ENCODE measurements at regions not wholly inside any gene's neighbourhood (a gene's known extent, or its start where the extent isn't known, plus 50 kb on each side); places are given as distances from the start of the nearest gene placed in this dataset.

DNA sequence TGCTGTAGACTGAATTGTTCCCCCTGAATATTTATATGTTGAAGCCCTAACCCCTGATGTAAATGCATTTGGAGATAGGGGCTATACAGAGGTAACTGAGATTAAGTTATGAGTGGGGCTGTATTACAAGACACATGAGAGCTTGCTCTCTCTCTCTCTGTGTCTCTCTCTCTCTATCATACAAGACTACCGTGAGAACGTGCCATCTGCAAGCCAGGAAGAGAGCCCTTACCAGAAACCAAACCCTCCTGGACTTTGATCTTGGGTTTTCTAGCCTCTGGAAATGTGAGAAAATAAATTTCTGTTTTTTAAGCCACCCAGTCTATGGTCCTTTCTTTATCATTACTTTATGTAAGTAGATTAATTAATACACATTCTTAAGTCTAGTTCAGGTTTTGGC is 249.3 kb upstream of the MAN1A1 start:
- TF ChIP-seq, protein P1, sequence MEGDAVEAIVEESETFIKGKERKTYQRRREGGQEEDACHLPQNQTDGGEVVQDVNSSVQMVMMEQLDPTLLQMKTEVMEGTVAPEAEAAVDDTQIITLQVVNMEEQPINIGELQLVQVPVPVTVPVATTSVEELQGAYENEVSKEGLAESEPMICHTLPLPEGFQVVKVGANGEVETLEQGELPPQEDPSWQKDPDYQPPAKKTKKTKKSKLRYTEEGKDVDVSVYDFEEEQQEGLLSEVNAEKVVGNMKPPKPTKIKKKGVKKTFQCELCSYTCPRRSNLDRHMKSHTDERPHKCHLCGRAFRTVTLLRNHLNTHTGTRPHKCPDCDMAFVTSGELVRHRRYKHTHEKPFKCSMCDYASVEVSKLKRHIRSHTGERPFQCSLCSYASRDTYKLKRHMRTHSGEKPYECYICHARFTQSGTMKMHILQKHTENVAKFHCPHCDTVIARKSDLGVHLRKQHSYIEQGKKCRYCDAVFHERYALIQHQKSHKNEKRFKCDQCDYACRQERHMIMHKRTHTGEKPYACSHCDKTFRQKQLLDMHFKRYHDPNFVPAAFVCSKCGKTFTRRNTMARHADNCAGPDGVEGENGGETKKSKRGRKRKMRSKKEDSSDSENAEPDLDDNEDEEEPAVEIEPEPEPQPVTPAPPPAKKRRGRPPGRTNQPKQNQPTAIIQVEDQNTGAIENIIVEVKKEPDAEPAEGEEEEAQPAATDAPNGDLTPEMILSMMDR (IDR thresholded peaks at IDR 0.05 in 8 of 11, conservative IDR thresholded peaks at IDR 0.05 in 3 of 11) = no peak
- TF ChIP-seq POLR2A (IDR thresholded peaks at IDR 0.05) = no peak

Measured in spleen (tissue), 7 donors.